ENCODE measurements at regions not wholly inside any gene's neighbourhood (a gene's known extent, or its start where the extent isn't known, plus 50 kb on each side); places are given as distances from the start of the nearest gene placed in this dataset.
A peak's percentile ranks its signal among the peaks of the same experiment; 100 is the strongest.

GRCh38 chr15:26182441-26182840 is 319.3 kb upstream of the ATP10A start:
- DNase-seq (ENCODE audit: low read depth) = no peak

DNA sequence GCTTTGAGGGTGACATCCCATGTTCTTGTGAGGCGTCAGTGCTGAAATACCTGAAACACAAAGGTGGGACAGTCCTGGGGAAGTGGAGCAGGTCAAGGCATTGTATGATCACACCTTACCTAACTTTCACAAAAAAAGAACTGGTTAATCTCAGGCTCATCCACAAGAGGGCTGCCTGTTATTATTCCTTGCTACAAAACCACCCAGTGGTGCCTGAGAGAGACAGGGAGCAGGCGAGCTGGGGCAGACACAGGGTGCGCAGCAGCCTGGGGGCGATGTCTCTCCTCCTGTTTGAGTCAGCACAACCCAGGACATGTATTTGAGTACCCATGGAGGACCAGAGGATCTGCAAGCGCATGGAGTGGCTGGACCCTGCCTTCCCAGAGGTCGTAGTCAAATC is 316.8 kb upstream of the ATP10A start:
- no peak for DNase-seq (ENCODE audit: low read depth)

DNA sequence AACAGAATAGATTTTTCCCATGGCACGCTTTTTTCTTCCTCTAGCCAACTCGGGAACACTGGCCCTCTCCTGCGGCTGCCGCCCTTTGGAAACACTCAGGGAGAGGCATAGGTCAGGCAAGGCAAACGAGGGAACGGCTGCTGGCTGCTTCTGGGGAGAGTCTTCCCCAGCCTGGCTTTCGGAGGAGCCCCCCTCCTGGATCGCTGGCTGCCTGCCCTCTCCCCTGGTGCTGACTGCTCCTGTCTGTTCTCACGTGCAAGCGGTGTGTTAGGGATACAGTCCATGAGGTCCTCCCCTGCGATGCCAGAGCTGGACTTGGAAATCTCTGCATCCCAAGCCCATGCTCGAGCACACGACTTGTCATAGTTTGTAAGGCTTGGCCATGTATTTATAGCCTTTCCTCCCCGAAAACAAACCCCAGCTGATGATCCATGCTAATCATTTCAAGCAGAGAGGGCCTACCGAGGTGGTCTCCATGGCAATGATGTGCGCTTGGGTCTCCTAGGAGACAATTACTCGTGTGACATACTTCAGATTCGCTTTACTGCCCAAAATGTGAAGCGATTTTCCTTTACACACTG is 315.6 kb upstream of the ATP10A start:
- DNase-seq (ENCODE audit: low read depth) = no peak

DNA sequence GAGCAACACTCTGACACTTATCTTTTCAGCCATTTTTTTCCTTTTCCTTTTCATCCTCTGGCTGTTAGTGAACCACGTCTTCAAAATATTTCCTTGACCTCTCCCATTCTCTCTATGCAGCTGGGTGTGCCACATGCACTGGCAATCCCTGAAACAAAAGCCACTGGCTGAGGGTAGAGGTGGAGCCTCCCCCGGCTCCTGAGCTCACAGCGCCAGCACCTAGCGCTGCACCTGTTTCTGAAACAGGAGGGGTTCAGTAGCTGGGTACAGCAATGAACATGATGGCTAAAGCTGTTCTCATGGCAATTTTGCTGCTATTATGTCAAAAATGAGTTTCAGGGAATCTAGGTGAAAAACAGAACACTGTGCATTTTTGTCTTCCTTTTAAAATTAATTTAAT is 314.7 kb upstream of the ATP10A start:
- DNase-seq (ENCODE audit: low read depth) = no peak

GRCh38 chr15:26176831-26177230 is 313.7 kb upstream of the ATP10A start:
- no peak for DNase-seq (ENCODE audit: low read depth)

GRCh38 chr15:26171266-26171665 is 308.1 kb upstream of the ATP10A start:
- DNase-seq (ENCODE audit: low read depth) = no peak

GRCh38 chr15:26166429-26166828 is 303.3 kb upstream of the ATP10A start:
- DNase-seq (ENCODE audit: low read depth) = no peak

DNA sequence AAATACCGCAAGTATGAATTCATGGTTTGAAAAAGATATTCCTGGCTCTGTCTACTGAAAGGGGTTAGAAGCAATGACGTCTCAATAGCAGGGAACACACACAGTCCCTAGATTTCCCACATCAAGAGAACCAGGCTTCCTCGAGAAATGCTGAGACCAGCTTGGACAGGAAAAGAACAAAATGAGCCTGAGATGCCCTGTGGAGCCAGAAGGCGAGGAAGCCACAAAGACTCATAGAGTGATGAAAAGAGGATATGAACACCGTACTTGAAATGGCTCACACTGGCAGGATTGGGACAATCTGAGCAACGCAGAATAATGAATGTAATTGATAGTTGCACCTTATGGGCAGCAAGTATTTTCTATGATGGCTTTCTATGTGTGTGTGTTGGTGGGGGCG is 302.4 kb upstream of the ATP10A start:
- no peak for DNase-seq (ENCODE audit: low read depth)

DNA sequence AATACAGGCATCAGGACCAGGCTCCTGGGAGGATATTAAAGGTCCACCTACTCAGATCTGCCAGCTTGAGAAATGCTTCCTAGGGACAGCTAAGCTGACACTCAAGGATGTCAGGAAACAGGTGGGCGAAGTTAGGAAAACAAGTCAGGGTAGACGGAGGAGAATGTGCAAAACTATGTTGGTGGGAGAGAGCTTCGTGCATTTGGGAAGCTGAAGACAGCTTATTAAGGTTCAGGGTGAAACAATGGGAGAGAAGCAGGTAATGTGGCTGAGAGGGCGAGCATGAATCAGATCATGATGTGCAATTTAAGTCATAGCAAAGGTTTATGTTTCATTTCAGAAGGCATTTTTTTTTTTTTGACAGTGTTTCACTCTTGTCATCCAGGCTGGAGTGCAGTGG is 297.2 kb upstream of the ATP10A start:
- no peak for DNase-seq (ENCODE audit: low read depth)

DNA sequence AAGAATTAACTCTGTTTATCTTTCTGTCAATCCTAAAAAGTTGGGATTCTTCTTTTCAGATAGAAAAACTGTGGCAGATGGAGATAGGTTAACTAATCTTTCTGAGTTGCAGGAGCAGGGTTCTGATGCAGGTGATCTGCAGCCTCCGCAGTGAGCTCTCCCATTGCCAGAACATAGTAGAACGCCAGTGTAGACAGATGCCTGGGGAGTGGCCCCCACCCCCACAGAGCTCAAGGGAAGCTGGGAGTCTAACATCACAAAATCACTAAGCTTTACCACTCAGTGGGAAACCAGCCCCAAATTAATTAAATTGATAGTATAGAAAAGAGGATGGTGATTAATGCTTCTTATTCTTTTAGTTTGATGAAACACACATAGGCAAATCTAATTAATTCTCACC is 295.0 kb upstream of the ATP10A start:
- no peak for DNase-seq (ENCODE audit: low read depth)

DNA sequence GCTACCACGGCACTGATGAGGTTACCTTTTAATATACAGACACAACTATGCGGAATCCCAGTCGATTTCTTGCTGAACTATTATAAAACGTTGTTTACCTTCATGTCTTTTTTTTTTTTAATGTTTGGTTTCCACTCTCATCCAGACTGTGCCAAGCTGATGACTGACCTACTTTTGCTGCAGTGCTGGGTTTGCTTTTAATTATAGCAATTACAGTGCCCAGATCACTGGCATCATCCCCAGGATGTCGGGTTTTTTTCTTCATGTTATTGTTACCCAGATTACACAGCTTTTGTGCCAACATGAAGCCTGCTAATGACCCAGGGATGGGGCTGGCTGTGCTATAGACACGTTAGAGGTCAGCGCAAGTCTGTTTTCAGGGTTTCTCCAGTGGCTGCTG is 294.0 kb upstream of the ATP10A start:
- no peak for DNase-seq (ENCODE audit: low read depth)

DNA sequence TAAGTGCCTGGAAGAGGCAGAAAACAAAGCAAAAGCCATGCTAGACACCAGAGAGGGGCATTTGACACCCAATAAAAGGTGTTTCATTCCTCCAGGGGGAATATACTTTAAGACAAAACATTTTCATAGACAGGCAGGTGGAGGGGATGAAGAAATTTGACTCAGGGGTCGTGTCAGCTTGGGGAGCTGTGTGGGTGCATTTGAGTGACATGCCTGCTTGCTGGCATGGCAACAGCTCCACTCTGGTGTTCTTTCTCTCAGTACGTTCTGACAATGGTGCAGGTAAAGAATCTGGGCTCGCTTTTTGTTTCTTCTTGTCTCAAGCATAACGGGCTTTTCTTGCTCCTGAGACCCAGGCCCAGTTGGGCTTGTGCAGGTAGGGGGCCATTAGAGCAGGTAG is 292.9 kb upstream of the ATP10A start:
- no peak for DNase-seq (ENCODE audit: low read depth)

DNA sequence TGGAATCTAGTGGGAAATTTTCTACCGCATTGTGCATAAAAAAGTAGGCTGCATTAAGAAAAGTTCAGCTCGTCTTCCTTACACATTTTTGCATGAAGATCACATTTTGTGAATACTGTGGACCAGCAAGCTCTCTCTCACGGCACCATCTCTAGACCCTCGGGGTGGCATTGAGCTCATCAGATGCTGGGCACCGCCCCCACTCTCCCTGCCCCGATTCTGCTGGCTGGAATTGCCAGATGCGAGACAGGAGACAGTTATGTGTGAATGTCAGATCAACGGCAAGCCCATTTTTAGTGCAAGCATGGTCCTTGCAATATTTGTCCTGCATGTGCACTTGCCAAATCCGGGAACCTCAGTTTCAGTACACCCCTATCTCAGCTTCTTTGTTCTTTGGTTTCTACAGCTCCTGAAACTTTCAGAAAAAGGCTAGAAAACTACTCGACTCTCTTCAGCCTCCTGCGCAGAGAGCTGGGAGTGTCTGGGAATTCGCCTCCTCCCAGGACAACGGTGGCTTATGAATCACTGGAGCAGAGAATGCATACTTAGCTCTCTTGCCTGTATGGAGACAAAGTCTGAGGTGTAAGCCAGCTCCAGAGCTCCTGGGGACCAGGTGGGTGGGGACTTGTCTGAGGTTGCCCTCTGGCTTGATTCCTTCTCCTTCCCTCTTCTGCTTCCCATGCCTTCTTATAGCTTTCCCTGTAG is 285.2 kb upstream of the ATP10A start:
- no peak for DNase-seq (ENCODE audit: low read depth)

- DNase-seq (ENCODE audit: low read depth) = no peak
These were observed 283.1 kb upstream of the ATP10A start for GRCh38 chr15:26146202-26146601.

DNA sequence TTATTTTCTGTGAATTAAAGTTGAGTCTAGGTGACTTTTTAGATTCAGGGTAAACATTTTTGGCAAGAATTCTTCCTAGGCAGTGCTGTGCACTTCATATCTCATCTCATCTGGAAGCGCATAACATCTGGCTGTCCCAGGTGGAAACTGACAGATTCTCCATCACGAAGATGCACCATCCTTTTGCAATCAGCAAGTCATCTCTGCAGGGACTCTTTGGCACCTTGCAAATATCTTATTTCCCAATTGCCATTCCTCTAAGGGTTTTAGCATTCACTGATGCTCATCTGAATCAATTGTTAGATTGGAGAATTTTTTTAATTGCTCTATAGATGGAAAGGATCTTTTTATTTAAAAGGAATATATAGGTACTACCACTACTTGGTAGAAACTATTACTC is 282.7 kb upstream of the ATP10A start:
- DNase-seq (ENCODE audit: low read depth) = no peak

- DNase-seq (ENCODE audit: low read depth) = no peak
These were observed 281.7 kb upstream of the ATP10A start for GRCh38 chr15:26144836-26145235.

DNA sequence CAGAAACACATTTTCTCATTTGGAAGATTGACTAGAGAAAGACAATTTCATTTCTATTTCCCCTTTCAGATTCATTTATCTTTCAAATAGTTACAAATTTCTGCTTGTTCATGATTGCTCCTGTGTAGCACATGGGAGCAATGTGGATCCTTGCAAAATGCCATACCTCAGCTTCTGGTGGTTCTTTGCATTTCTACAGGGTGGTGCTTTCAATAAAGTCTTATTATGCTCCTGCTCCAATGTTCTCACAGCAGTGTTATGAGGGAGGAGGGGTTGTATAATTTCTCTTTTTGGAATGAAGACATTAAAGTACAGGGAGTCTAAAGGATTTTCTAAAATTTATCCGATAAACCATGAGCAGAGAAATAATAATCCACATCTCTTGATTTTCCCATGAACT is 280.1 kb upstream of the ATP10A start:
- no peak for DNase-seq (ENCODE audit: low read depth)

GRCh38 chr15:26134812-26135211 is 271.7 kb upstream of the ATP10A start:
- DNase-seq (ENCODE audit: low read depth) = no peak

DNA sequence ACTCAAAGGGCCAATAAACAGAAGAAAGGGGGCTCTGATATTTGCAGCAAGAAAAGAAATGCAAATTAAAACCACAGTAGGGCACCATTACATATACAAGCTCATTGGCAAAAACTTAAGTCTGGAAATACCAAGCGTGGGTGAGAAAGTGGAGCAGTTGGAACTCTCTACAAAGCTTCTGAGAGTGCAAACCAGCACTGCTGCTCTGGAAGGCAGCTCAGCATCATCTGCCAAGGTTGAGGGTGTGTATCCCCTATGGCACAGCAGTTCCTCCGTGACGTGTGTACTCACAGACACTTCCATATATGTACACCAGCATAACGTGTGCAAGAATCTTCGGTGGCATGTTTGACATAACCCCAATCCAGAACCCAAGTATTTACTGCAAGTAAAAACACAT is 271.0 kb upstream of the ATP10A start:
- DNase-seq (ENCODE audit: low read depth) = no peak

- DNase-seq (ENCODE audit: low read depth) = no peak
These were observed 269.7 kb upstream of the ATP10A start for GRCh38 chr15:26132811-26133210.

DNA sequence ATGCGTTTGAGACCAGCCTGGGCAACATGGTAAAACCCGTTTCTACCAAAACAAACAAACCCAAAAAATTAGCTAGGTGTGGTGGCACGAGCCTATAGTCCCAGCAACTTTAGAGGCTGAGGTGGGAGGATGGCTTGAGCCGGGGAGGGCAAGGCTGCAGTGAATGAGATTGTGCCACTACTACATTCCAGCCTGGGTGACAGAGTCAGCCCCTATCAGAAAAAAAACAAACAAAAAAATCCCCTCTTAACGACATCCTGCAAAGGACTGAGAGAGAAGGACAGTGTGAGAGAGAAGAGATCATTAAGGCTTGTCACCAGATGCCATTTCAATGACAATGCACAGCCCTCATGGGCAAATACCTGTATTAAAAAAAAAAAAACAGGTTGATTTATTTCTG is 266.7 kb upstream of the ATP10A start:
- no peak for DNase-seq (ENCODE audit: low read depth)

GRCh38 chr15:26128611-26129140 is 265.5 kb upstream of the ATP10A start:
- peak; percentile 49 for DNase-seq (ENCODE audit: low read depth)

DNA sequence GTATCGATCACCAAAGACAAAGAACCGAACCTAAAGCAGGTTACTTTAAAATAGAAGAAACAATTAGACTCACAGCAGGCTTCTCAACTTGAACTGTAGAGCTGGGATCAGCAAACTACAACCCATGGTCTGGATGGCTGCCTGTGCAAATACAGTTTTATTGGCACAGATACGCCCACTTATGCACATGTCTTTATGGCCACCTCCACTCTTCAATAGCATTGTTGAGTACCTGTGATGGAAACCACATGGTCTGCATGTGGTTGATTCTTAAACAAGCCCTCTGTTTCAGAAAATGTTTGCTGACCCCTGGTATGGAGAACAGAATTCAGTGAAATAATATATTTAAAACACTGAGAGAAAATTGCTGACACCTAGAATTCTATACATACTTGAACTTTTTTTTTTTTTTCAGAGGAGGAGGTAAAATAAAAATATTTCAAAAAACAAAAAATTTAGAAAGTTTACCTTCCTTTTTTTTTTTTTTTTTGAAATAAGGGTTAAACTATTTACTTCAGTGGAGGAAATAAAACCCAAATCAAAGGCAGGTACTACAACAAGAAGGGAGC is 263.8 kb upstream of the ATP10A start:
- no peak for DNase-seq (ENCODE audit: low read depth)

DNA sequence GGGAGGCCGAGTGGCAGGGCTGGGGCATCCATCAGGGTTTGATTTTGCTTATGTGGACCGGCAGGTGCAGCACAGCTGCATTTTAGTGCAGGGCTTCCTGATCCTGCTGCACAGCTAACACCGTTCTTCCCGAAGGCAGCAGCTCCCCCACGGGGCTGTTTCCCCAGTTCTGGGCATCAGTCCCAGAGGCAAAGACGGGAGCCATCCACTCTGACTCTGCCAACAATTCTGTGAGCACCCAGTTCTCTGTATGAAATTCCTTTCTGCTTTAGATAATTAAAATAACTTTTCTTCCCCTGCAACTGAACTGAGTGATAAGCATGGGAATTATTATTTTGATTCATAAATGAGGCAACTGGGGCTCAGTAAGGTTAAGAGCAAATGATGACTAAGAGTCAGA is 262.9 kb upstream of the ATP10A start:
- no peak for DNase-seq (ENCODE audit: low read depth)
